ENCODE measurements at regions not wholly inside any gene's neighbourhood (a gene's known extent, or its start where the extent isn't known, plus 50 kb on each side); places are given as distances from the start of the nearest gene placed in this dataset.

DNA sequence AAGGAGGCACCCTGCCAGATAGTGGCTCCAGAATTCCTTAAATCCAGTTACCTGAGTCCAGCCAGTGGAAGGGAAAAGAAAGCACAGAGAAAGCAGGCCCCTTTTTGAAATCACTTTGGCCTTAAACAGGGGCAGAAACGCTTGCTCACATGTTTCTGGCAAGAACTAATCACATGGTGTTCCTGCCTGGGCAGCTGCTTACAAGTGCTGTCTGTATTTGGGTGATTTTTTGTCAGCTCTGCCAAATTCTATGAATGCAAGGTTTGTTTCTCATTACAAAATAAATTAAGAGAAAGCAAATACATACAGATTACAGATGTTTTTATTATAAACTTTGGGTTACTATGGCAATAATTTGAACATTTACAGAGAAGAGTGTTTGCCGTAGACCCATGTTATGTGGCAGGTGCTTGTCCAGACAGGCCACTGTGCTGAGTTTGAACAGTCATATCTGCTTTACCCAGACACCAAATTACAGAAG, 1237.8 kb downstream of the SLITRK5 start:
- no peak for DNase-seq

DNA sequence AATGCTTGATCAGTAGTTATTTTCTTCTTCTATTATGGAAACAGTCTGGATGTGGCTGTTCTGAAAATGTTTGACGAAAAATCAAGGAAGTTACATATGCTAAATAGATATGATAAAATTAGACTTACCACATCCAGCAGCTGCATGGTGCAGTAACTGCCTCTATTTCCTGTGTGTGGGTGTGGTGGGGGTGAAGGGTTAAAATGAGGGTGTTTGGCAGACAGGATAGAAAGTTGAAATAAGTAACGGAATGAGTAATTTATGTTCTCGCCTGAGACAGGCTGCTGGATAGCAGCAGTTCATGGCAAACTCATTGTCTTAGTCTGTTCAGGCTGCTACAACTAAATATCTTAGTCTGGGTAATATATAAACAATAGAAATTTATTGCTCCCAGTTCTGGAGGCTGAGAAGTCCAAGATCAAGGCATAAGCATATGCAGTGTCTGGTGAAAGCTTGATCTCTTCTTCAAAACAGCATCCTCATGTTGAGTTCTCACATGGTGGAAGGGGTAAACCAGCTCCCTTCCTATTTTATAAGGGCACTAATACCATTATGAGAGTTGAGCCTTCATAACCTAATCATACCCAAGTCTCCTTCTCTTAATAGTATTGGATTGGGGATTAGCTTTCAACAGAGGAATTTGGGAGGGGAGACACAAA, 1248.9 kb downstream of the SLITRK5 start:
- DNase-seq = no peak

DNA sequence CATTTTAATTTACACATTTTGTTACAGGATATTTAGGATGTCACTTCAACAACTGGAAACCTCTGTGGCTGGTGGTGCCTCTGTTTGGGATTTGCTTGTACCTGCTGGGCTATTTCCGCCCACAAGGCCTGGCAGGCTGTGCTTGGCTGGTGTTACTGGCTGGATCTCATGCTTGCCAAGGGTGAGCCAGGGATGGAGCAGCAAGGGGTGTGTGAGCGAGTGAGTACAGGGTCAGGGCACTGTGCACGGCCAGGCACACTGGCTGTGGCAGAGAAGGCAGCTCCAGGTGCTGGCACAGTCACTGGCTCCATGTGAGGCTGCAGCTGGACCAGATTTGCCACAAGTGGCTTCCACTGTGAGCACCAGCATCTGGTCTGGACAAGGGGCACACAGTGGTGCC, 1254.8 kb downstream of the SLITRK5 start:
- DNase-seq = no peak

DNA sequence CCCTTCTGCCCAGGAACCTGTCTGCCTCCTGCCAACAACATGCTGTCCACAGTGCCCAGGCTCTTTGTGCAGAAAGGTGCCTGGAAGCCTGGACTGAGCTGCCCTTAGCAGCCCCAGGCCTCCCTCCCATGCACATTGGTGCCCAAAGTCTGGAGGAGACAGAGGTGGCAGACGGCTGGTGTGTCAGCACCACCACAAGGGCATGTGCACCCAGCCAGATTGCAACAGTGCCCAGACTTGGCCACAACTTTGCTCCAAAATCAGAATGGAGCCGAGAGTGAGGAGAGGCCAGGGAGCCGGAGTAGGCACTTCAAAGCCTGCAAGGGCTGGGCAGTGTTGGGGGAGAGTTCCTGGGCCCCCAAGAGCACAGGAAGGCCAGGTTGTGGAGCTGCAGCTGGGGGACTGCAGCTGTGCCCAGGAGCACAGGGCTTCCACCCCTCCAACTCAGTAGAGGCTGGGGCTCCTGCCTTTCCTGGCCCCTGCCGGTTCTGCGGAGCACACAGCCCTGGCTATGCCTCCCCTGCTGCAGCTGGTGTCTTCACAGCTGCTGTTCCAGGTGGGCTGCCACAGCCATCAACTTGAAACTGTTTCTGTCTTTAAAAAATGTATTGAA, 1255.8 kb downstream of the SLITRK5 start:
- no peak for DNase-seq

DNA sequence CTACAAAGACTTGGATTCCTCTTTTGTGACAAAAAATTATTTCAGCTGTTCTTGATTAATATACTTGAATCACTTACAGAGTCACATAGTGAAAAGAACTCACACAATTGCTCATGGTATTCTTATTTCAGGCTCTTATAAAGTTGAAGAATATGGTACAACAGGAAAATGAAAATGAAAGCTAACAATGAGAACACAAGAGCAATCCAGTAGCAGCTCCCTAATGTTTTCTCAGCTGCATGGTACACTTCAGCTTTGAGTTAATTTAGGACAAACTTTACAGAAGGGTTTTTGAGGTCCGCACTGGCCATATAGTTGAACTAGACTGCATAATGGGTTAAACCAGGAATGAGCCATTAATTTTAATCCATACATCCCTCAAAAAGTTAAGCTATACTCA, 1261.8 kb downstream of the SLITRK5 start:
- DNase-seq = peak; percentile 11

DNA sequence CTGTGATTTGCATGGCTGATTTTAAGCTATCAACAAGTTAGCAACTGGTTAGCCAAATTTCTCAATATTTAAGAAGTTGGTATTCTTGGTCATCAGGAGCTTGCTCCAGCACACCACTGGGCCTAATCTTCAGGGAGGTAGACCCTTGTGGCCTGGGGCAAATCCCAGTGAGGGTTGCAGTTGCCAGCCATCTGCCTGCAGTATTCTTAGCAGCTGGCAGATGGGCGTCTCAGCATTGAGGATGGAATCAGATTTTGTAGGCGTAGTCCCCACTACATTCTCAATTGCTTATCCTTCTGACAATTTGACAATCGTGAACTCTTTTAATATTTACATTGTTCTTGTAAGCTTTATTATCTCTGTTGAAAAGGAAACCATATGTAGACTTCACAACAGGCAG, 1266.2 kb downstream of the SLITRK5 start:
- DNase-seq = no peak

DNA sequence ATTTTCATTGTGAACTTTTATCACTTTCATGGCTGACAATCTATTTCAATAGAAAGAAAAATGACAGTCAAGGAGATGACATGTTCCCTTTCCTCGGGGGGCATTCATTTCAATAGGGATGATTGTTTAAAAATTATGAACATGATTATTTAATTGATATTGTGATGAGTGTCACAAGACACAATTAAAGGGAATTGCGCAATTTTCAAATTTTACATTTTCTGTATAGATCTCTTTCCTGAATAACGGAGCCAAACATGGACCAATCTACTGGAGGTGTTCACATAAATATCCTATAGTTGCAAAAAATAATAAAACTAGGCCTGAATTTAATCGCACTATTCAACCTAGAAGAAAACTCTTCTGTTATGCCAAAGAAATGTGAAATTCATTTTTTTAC, 1274.6 kb downstream of the SLITRK5 start:
- no peak for DNase-seq

DNA sequence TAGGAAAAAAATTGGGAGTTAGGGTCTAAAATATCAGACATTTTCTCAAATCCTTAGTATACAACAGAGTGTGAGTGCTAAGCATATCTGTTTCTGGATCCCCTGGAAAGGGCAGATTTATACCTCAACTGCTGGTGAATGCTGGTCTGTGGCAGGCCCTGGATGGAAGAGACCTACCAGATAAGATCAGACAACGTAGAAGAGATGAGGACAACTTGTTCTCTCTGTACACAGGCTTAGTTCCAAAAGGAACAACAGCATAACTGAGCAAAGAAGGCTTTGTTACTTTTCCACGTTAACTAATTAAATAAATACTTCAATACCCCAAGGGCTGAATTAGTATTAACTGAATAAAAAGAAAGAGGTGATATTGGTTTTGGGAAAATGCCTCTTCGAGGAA, 1277.3 kb downstream of the SLITRK5 start:
- no peak for DNase-seq

DNA sequence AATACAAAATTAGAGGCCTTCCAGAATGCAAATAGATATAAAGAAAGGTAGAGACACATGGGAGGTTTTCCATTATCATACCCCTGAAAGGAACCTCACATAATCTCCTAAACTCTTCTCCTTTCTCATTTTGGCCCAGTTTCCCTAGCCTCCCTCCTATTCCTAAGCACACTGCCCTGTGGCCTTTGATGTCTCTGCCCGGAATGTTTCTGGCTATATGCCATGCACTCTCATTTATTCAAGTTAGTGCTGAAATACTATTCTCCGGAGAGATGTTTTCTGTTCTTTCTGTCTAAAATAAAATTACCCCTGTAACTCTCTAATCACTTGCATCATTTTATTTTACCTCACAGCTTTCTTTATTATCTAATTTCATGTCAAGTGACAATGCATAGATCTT, 1287.7 kb downstream of the SLITRK5 start:
- DNase-seq = no peak

DNA sequence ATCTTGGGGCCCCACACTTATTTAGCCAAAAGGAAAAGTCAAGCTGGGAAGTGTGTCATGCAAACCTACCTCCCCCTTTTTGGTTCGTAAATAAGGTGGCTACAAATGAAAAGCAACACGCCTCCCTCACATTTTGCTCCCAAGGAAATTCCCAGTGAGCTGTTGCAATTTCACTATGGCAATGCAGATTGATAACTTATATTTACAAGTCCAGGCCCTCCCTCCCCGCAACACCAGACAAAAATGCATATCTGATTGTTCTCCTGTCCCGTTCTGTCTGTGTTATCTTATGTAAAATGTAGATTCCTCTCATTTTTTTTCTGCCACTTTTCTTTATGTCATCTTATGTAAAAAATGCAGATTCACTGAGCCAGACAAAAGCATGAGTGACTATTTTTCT, 1305.3 kb downstream of the SLITRK5 start:
- no peak for DNase-seq

DNA sequence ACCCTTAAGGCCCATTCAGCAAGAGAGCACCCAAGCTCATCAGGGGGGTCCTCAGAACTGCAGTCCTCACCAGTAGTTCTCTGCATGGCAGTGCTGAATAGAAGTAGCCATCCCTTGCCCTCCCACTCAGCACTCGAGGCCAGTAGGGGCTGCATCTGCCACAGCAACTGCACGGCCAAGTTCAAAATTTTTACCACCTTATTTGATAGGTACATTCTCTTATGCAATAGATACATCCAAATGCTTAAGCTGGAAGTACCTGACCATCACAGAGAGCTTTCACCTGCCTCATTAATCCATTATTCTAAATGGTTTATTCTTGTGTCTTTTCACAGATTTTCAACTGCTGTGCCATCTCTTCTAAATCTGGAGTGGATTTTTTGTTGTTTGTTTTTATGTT, 1307.4 kb downstream of the SLITRK5 start:
- DNase-seq = no peak

DNA sequence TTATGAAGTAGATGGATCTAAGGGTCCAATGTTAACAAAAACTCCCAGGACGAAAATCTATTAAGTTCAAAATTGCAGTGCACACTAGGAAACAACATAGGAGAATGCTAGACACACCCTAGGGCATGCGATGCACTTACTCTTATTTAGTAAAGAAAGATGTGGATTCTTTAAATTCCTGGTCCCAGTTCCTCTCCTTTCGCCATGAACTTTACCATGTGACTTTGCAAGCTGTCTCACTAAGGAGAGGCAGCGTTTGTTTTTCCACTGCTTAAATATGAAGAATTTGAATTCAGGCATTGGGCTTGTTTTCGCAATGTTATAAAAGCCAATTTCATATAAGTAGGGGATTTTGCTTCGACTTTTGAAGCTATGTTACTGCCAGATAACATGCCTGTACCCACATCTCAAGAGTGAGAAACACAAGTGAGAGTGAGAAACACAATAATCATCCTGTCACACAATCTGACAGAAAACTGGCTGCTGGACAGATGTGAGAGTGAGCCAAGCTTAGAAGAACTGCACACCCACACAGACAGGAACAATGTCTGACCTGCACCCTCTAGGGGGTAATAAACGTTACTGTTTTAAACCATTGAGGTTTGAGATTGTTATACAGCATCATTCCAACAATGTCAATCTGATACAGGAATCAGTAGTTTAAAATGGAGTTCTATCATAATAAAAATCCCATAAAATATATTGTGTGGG, 1308.4 kb downstream of the SLITRK5 start:
- DNase-seq = peak; percentile 42

DNA sequence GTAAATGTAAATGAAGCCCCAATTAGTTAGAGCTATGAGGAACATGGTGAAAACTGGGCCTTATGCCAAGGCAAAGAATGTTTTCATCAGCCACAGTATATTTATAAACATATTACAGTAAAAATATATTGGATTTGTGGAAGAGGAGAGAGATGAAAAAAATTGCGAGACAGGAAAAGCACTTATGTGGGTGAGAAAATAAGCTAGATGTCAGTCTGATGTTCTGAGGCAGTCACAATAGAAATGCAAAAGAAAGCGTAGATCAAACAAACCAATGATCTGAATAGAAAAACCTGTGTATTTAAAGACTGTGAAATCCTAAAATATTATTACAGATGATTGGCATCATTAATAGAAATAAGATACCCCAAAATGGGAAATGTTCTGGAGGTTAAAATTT, 1332.5 kb downstream of the SLITRK5 start:
- no peak for DNase-seq

DNA sequence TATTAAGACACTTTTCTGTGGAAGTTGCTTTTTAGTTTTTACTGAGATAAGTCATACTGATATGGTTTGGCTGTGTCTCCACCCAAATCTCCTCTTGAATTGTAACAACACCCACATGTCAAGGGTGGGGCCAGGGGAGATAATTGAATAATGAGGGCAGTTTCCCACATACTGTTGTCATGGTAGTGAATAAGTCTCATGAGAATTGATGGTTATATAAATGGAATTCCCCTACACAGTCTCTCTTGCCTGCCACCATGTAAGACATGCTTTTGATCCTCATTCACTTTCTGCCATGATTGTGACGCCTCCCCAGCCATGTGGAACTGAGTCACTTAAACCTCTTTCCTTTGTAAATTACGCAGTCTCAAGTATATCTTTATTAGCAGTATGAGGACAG, 1340.4 kb downstream of the SLITRK5 start:
- no peak for DNase-seq

DNA sequence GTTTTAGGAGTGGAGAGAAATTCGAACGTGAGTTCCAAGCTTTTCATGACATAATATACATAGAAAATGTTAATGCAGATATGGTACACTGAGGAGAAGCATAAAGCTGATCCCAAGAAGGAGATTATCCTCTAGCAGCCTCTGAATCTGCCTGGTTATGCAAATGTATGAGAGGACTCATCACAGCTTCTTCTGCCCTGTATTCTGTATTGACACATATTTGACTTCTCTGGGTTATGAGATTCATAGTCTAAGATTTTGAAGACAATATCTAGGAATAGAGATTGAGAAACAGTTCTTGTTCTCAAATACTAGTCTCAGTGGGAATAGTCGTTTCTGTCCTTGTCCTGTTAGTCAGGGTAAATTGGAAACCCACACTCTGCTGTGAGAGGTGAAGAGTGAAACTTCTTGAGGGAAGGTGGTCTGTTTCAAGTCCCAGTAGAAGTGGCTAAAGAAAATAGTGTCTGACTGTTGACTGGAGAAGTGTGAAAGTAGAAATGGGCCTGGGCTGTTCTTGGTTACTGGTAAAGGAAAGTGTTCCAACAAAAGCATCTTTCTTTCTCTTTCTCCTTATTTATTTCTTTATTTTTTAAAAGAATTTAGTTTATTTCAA, 1356.6 kb downstream of the SLITRK5 start:
- DNase-seq = no peak

DNA sequence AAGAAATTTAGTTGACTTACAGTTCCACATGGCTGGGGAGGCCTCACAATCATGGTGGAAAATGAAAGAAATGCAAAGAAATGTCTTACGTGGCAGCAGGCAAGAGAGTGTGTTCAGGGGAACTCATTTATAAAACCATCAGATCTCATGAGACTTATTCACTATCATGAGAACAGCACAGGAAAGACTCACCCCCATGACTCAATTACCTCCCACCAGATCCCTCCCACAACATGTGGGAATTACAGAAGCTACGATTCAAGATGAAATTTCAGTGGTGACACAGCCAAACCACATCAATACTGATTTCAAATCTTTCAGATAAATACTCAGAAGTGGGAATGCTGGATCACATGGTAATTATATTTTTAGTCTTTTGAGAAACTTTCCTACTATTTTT, 1357.9 kb downstream of the SLITRK5 start:
- DNase-seq = no peak

DNA sequence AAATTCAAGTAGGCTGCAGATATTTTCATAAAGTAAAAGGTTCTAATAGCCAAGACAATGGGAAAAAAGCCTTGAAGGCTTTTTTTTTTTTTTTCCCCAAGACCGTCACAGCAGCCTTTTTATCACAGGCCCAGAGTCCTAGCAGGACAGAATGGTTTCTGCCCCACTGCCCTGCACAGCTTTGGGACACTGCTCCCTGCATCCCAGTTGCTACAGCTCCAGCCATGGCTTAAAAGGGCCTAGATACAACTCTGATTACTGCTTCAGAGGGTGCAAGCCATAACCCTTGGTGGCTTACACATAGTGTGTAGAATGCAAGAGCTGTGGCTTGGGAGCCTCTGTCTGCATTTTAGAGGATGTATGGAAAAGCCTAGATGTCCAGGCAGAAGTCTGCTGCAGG, 1362.8 kb downstream of the SLITRK5 start:
- no peak for DNase-seq

DNA sequence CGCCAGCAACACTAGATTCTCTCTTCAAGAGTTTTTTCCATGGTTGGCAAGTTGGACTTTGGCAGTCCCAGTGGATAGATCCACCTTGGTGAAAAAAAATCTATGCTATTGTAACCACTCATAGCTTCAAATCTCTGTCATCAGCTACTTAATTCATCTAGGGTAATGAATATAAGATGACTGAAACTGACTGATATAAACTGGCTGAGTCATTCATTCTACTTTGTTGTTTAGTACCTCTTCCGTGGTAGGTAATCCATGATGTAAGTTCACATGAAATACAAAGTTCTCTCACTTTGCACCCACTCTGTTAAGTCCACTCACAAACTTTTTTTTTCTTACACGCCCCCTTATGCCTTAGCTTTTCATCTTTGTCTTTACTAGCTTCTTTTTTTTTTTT, 1381.5 kb downstream of the SLITRK5 start:
- no peak for DNase-seq

DNA sequence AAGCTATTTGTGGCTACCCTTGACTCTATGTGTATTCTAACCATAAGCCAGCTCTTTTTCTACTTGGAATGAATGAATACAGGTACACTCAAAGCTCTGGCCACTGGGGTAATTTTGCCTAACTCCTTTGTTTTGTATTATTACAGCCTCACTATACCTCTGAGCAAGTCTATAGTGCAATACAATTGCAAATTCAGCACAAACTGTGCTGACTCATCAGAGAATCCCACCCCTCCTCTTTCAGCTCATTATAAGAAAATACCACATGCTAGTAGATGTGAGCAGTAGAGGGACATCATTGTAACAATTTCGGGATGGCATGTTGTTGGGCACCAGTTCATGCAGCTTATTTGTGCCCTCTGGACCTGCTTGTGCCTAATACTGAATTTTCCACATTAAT, 1382.2 kb downstream of the SLITRK5 start:
- DNase-seq = no peak

DNA sequence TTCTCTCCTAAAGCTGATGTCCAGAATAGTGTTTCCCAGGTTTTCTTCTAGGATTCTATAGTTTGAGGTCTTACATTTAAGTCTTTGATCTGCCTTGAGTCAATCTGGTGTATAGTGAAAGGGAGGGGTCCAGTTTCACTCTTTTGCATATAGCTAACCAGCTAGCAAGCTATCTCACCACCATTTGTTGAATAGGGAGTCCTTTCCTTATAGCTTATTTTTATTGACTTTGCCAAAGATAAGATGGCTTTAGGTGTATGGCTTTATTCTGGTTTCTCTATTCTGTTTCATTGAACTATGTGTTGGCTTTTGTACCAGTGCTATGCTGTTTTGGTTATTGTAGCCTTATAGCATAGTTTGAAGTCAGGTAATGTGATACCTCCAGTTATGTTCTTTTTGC, 1386.1 kb downstream of the SLITRK5 start:
- DNase-seq = no peak

DNA sequence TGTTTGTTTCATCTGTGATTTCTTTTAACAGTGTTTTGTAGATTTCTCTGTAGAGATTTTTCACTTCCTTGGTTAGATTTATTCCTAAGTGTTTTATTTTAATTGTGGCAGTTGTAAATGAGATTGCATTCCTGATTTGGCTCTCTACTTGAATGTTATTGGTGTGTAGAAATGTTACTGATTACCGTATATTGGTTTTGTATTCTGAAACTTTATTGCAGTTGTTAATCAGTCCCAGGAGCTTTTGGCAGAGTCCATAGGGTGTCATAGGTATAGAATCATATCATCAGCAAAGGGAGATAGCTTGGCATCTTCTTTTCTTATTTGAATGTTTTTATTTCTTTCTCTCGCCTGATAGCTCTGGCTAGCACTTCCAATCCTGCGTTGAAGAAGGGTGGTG, 1386.7 kb downstream of the SLITRK5 start:
- DNase-seq = no peak

DNA sequence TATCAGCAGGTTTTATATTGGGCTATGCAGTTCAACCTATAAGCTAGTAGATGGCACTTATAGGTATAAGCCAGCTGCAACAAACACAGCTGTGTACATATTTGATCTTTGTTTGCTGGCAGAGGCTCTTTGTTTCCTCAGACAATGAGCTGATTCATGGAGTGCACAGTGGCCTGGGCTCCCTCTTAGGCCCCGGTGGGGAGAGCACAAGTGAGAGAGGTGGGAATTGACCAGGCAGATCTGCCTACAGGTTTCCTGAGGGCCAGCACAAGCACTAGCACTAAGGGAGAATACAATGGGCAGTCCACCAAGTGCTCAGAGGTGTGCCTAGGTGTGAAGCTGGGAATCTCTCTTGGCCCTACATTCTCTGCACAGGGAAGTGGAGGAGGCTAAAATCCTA, 1390.7 kb downstream of the SLITRK5 start:
- no peak for DNase-seq

DNA sequence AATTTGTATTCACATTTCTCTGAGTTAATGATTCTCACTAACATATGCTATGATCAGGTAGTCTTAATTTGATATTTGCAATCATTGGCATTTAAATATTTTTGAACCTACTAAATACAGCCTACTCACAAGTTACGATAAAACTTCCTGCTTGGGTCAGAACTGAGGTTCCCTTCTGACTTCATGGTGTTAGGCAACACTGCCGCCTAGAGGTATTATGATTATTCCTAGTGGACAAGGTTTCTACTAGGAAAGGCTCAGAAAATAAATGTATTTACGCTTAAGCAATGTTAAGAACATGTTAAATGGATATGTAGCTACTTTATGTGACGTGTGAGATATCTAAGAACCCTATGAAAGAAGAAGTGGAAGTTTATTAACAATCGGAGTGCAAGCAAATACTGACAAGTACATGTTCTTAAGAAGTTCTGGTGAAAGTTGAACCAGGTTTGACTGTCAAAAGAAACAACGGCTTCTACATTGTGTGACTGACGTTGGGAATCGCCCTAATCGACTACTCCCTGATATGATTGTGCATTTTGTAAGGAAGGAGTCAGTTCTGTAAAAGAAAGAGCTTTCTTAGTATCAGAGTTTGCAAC, 1395.8 kb downstream of the SLITRK5 start:
- DNase-seq = peak; percentile 65

DNA sequence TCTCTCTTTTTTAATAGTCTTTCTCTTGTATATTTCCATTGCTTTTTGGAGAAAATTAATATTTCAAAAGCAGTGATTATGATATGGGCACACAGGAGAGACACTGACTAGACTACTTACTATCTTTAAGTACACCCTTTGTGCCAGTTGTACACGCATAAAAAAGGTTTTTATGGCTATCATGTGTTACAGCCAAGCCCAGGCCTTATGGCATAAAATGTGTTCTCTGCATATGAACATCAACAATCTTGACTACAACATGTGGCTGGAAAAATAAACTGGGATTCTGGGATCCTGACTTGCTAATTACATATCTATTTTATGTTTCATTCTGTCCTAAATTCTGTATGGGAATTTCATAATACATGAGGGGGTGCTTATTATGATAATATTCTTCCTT, 1401.8 kb downstream of the SLITRK5 start:
- DNase-seq = no peak

All from HCEC 1CT (cell line).